Epithelial cell of esophagus (primary cell): ENCODE measurements at regions not wholly inside any gene's neighbourhood (a gene's known extent, or its start where the extent isn't known, plus 50 kb on each side); places are given as distances from the start of the nearest gene placed in this dataset.
"Not testable (repeated sequence)": the region's sequence is repeated elsewhere in the genome, so short reads cannot be mapped to it uniquely, and the experiment has no call there.

Source experiments
- DNase-seq: peaks from one replicate; pipeline ENCODE4 v3.0.0; 2010; ENCODE audit warnings: low read depth
- H3K4me3 ChIP-seq: 2 replicates; pipeline ENCODE4 v1.5.1; 2011; ENCODE audit warnings: mild to moderate bottlenecking, low read length, control low read depth
- TF ChIP-seq, protein P1 (sequence below): IDR thresholded peaks from 2 replicates; pipeline ENCODE4 v1.5.1; 2011; ENCODE audit warnings: low read depth, mild to moderate bottlenecking, low read length, control low read depth, inconsistent platforms; ENCODE audit not compliant: insufficient read depth; ENCODE audit errors: missing control alignments

DNA sequence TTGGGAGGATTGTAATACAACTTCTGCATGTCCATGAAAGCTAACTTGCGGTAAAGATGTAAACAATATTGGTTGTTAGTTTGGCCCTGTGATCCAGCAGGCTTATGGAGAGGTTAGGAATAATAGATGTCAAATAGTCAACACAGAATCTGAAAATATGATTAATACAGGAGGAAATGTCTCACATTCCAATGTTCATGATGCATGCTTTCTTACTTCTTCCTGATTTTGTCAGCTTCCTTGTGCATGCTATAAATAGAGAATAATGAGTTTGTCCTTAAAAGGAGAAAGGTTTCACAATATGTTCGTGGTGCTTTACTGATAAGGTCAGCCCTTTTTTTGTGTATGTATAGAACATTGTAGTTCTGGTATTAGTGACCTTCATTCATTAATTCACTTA lies 136.7 kb downstream of the MMUT start:
- TF ChIP-seq, protein P1, sequence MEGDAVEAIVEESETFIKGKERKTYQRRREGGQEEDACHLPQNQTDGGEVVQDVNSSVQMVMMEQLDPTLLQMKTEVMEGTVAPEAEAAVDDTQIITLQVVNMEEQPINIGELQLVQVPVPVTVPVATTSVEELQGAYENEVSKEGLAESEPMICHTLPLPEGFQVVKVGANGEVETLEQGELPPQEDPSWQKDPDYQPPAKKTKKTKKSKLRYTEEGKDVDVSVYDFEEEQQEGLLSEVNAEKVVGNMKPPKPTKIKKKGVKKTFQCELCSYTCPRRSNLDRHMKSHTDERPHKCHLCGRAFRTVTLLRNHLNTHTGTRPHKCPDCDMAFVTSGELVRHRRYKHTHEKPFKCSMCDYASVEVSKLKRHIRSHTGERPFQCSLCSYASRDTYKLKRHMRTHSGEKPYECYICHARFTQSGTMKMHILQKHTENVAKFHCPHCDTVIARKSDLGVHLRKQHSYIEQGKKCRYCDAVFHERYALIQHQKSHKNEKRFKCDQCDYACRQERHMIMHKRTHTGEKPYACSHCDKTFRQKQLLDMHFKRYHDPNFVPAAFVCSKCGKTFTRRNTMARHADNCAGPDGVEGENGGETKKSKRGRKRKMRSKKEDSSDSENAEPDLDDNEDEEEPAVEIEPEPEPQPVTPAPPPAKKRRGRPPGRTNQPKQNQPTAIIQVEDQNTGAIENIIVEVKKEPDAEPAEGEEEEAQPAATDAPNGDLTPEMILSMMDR: no peak
- H3K4me3 ChIP-seq: no peak overlapping the region
- peak; percentile 87 for DNase-seq

DNA sequence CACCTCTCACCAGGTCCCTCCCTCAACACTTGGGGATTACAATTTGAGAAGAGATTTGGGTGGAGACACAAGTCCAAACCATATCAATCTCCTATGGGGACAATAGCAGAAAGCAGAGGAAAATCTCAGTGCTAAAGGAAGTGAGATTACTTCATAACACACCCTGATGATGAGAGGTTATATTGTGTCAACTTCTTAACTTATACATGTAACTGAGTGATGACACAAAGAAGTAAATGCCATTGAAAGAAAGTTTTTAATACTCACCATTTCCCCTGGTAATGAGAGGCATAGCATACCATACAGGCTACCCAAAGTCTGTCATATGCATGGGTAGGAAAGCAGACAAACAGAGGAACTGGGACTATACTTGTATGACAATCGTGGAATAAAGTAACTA lies 137.2 kb downstream of the MMUT start:
- no peak overlapping the region for H3K4me3 ChIP-seq
- DNase-seq: peak; percentile 46
- TF ChIP-seq, protein P1: no peak

DNA sequence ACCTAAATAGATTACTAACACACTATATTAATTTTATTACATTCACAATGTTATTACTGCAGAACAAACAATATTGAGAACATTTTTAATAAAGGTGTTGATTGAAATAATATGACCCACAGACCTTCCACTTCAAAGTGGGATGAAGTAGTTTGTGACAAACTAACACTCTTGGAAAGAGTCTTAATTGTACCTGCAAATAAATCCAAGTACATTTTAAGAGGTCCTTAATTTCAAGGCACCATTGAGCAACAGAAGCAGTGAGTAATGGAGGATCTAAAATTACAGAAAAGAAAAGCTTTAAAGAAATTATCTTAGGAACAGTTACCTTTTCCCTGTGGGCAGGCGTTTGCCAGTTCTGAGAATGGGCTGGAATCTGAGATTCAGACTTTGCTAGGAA lies 140.2 kb downstream of the MMUT start:
- TF ChIP-seq, protein P1: no peak
- no peak for DNase-seq
- no peak overlapping the region for H3K4me3 ChIP-seq

DNA sequence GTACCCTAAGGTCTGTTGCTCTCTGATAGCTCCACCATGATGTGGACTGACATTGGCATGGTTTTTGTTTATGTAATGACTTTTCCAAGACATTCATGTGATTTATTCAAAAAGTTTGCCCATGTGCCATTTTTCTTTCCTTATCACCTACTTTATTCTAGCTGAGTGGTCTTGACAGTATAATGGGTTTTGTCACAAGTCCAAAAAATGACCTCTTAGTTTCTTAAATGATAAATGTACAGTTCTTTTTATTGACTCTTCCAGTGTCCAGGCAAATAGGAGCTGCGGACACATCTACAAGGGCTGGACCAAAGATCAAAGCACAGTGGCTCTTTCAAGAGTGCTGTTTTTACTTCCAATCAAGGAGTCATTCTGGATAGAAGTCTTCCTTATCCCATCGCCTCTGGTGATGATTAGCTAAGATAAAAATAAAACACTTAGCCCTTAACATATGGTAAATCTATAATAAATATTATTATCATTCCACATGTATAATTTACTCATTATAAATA lies 141.4 kb downstream of the MMUT start:
- TF ChIP-seq, protein P1: no peak
- no peak for DNase-seq
- no peak overlapping the region for H3K4me3 ChIP-seq

DNA sequence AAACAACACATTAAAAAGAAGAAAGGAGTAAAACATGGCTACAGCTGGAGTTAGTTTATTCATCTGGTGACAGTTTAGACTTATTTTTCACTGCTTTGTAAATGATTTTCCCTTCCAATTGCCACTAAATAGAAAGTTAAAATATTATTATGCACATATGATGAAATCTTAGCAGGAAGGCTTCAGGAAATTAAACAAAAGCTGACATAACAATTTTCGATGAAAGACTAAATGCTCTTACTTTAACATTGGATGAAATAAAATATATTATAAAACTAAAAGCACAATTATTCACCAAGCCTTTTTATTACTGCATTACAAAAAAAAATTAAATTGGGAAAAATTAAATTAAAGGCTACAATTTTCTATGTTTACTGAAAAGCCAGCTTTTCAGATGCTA lies 158.0 kb downstream of the MMUT start:
- no peak for DNase-seq
- TF ChIP-seq, protein P1: no peak
- no peak overlapping the region for H3K4me3 ChIP-seq

DNA sequence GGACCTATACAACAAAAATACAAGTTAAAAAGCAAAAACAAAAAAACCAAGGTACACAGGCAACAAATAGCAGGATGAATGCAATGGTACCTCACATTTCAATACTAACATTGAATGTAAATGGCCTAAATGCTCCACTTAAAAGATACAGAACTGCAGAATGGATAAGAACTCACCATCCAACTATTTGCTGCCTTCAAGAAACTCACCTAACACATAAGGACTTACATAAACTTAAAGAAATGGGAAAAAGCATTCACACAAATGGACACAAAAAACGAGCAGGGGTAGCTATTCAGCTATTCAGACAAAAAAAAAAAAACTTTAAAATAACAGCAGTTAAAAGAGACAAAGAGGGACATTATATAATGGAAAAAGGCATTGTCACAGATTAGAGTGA lies 158.7 kb downstream of the MMUT start:
- not testable (repeated sequence) for DNase-seq

DNA sequence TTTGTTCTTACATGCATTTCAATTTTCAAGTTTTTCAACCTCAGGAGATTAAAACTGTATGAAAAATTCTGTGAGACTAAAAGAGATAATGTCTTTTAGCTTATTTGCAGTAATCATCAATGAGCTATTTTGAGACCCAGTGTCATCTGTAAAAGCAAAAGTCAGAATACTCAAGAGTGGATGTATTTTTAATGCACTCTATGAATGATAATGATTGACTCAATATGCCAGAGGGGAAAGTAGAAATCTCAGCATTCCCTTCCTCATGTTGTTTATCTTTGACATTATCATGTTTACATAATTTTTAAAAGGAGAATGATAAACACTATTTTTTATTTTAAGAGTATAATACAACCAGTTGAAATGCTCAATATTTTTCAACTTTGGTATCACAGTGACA lies 162.1 kb downstream of the MMUT start:
- TF ChIP-seq, protein P1: no peak
- H3K4me3 ChIP-seq: no peak overlapping the region
- no peak for DNase-seq

More for the DNA sequence above, 158.7 kb downstream of the MMUT start:
- not testable (repeated sequence) for H3K4me3 ChIP-seq

DNA sequence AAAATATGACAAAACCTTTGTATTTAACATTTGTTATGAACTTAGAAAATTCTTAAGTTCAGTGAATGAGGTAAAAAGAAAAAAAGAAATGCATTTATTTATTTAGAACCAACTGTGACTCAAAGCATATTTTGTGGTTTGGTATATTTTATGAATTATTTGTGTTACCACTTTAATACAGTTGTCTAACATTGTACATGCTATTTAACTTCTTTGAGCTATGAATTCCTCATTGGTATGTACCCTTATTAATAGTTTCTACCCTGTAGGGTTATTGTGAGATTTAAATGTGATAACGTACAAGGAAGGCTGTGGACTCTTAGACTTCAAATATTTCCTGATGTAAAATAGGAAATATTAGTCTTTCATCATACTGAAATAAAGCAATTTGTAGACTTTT lies 162.6 kb downstream of the MMUT start:
- no peak overlapping the region for H3K4me3 ChIP-seq
- no peak for DNase-seq
- TF ChIP-seq, protein P1: no peak
